ENCODE measurements at regions not wholly inside any gene's neighbourhood (a gene's known extent, or its start where the extent isn't known, plus 50 kb on each side); places are given as distances from the start of the nearest gene placed in this dataset.

DNA sequence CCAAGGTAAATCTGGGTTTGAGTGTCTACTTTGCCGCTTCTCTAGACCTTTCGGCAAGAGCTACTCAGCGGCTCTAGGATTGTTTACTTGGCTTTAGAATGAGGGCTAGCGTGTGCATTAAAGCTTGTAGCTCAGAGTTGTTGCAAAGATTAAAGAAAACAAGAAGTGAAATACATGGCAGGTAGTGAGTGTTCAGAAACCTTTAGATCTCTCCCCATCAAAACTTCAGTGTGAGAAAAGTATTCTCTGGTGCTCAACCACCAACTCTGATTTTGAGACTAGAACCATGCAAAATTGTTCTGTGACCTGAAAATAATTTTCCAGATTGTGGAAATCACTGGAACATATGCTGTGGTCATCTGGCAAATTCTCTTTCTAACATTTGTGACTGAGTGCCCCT, 512.0 kb downstream of the CMPK2 start:
- POLR2A ChIA-PET = no interaction called here
- H3K4me2 ChIP-seq (ENCODE audit: low read depth, low read length) = no peak overlapping the region
- intact Hi-C loops (cut with micrococcal nuclease; ENCODE audit: unreplicated experiment) = no loop called here
- no peaks in the 10 kb centered on the region for H3K27me3 ChIP-seq (ENCODE audit: control insufficient read depth in 1 of 2, insufficient read depth in 2 of 2, low read length in 2 of 2)
- no peak overlapping the region for H3K4me3 ChIP-seq (replicated peaks in 1 of 3; ENCODE audit: insufficient read depth in 1 of 3, low read depth in 2 of 3, low read length in 3 of 3)
- in situ Hi-C loops (cut with HindIII; ENCODE audit: extremely low pct_ligation_motif_present, low pct_unique_long_range_greater_than_20kb) = loop anchor here (5.0 kb wide), 1 partner anchor 419 kb away; no protein-coding TSS in a partner anchor
- WGBS (ENCODE audit: low lambda C conversion rate) = 27% methylated on average over 4 of the region's 4 CpGs
- H3K79me2 ChIP-seq (ENCODE audit: insufficient read depth, low read length) = no peaks in the 10 kb centered on the region
- H3K4me1 ChIP-seq (ENCODE audit: insufficient read depth, low read length) = no peaks in the 10 kb centered on the region
- 0 out of 2 replicates have a peak, but pooled peaks cover 5% of the 10 kb centered on the region for H3K9me3 ChIP-seq (ENCODE audit: low read length)
- BruUV-seq (replicated peaks) = no TSS peak
- no peak overlapping the region for H3K27ac ChIP-seq (ENCODE audit: extremely low read length, insufficient read depth, low read length)
- ATAC-seq = no peak
- H3K9ac ChIP-seq (ENCODE audit: insufficient read depth, low read depth, low read length) = no peak overlapping the region
- no peaks in the 10 kb centered on the region for H3K36me3 ChIP-seq (replicated peaks in 1 of 2; ENCODE audit: control insufficient read depth in 1 of 2, insufficient read depth in 2 of 2, low read length in 2 of 2)
- H2AFZ ChIP-seq (ENCODE audit: low read length) = no peak overlapping the region
- H4K20me1 ChIP-seq (ENCODE audit: insufficient read depth, low read length) = no peaks in the 10 kb centered on the region
- DNase-seq (ENCODE audit: low spot score) = no peak
- CTCF ChIA-PET (ENCODE audit: low intra/inter-chr PET ratio, low total read pairs) = interaction anchor here (1.2 to 2.2 kb wide), 2 partner anchors 173 to 419 kb away, joined by 3 to 17 read pairs; no protein-coding TSS in a partner anchor
- TF ChIP-seq KLF15 (CRISPR knock-in tag; IDR thresholded peaks at IDR 0.05; ENCODE audit: borderline replicate concordance) (no peak), ZNF841 (CRISPR knock-in tag; IDR thresholded peaks at IDR 0.05; ENCODE audit: borderline replicate concordance) (no peak), SKI (IDR thresholded peaks at IDR 0.05; ENCODE audit: partially characterized antibody) (no peak), ZNF639 (CRISPR knock-in tag; conservative IDR thresholded peaks at IDR 0.05) (no peak), FOXP4 (CRISPR knock-in tag; IDR thresholded peaks at IDR 0.05) (no peak), FOXJ3 (CRISPR knock-in tag; IDR thresholded peaks at IDR 0.05; ENCODE audit: borderline replicate concordance) (no peak)
- TF ChIP-seq, protein P1, sequence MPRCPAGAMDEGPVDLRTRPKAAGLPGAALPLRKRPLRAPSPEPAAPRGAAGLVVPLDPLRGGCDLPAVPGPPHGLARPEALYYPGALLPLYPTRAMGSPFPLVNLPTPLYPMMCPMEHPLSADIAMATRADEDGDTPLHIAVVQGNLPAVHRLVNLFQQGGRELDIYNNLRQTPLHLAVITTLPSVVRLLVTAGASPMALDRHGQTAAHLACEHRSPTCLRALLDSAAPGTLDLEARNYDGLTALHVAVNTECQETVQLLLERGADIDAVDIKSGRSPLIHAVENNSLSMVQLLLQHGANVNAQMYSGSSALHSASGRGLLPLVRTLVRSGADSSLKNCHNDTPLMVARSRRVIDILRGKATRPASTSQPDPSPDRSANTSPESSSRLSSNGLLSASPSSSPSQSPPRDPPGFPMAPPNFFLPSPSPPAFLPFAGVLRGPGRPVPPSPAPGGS (CRISPR knock-in tag; IDR thresholded peaks at IDR 0.05) = no peak
- TF ChIP-seq, protein P2, sequence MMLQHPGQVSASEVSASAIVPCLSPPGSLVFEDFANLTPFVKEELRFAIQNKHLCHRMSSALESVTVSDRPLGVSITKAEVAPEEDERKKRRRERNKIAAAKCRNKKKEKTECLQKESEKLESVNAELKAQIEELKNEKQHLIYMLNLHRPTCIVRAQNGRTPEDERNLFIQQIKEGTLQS (CRISPR knock-in tag; IDR thresholded peaks at IDR 0.05) = no peak
- no peak for FAIRE-seq

Data from HepG2 (cell line).